HCT116 (cell line): ENCODE measurements at regions not wholly inside any gene's neighbourhood (a gene's known extent, or its start where the extent isn't known, plus 50 kb on each side); places are given as distances from the start of the nearest gene placed in this dataset.

Experiments
- ATAC-seq: fragments of 200-7000 bp; cut with Tn5 transposase; 2 replicates; pipeline ENCODE4 v1.9.1; 2020; ENCODE audit warnings: mild to moderate bottlenecking, moderate library complexity
- BruUV-seq: library from RNA; stranded (reverse); fragments of 400-500 nt; replicated peaks from 2 replicates; lab custom pipeline; 2021; lab: Mats Ljungman, UMichigan
- CTCF ChIA-PET: fragments of 300-600 bp; sonication (Branson Sonifier 250); formaldehyde crosslinking; loops from one replicate; lab custom pipeline; 2021; ENCODE audit warnings: antibody characterized with exemption; lab: Charles Lee
- POLR2A ChIA-PET: fragments of 300-600, 350-600 bp; sonication (Branson Sonifier 250); formaldehyde crosslinking; loops from one replicate; lab custom pipeline; 2021; ENCODE audit warnings: antibody characterized with exemption; lab: Charles Lee
- RAD21 ChIA-PET, 2 experiments: fragments of 300-600 bp; sonication (Branson Sonifier 250); formaldehyde crosslinking; loops; one replicate each; lab custom pipeline; 2023; ENCODE audit warnings: low total read pairs in 2 of 2; ENCODE audit not compliant: uncharacterized antibody in 2 of 2, unreplicated experiment in 2 of 2, low non-redundant PET in 1 of 2; lab: Charles Lee
- DNase-seq: peaks from one replicate; pipeline ENCODE4 v3.0.0-alpha.2; 2010; ENCODE audit warnings: low read depth, low spot score
- H2AFZ ChIP-seq: fragments of 200-600 bp; shearing (Covaris generic), sonication (generic); 2 replicates; pipeline ENCODE4 v1.6.1; 2017; ENCODE audit warnings: low read depth, mixed run types, mixed read lengths, antibody characterized with exemption, low read length; ENCODE audit not compliant: poor library complexity, severe bottlenecking
- H3K27ac ChIP-seq: 2 replicates; pipeline ENCODE4 v1.5.1; 2012; ENCODE audit warnings: low read depth, low read length
- H3K27me3 ChIP-seq: fragments of 200-600 bp; sonication (generic); 2 replicates; pipeline ENCODE4 v1.6.1; 2016; ENCODE audit warnings: mixed run types, low read length, mixed read lengths; ENCODE audit not compliant: insufficient read depth
- H3K36me3 ChIP-seq, 2 experiments: fragments of 200-500 bp in 1 of 2; fragments of 200-600 bp in 1 of 2; sonication (Bioruptor generic) in 1 of 2; sonication (generic) in 1 of 2; 2 replicates each; pipeline versions ENCODE4 v1.5.1 to v1.6.1; 2014 to 2016; ENCODE audit warnings: low read length in 2 of 2, inconsistent platforms in 1 of 2, mixed read lengths in 1 of 2, mixed run types in 1 of 2; ENCODE audit not compliant: insufficient read depth in 2 of 2, control insufficient read depth in 1 of 2
- H3K4me1 ChIP-seq, 2 experiments: fragments of 200-600 bp in 1 of 2; sonication (generic) in 1 of 2; 2 replicates each; pipeline versions ENCODE4 v1.5.1 to v1.6.1; 2012 to 2017; ENCODE audit warnings: low read length in 2 of 2, inconsistent platforms in 1 of 2, mild to moderate bottlenecking in 1 of 2, mixed read lengths in 1 of 2, mixed run types in 1 of 2, moderate library complexity in 1 of 2; ENCODE audit not compliant: insufficient read depth in 2 of 2, control insufficient read depth in 1 of 2
- H3K4me2 ChIP-seq: fragments of 200-600 bp; sonication (generic); 2 replicates; pipeline ENCODE4 v1.6.1; 2017; ENCODE audit warnings: mixed run types, low read length, mixed read lengths
- H3K4me3 ChIP-seq, 2 experiments: fragments of 200-600 bp in 1 of 2; sonication (generic) in 1 of 2; replicated peaks in 1 of 2; 2 replicates each; pipeline ENCODE4 v1.5.1; 2011 to 2016; ENCODE audit warnings: low read length in 2 of 2, control low read depth in 1 of 2, low read depth in 1 of 2, mild to moderate bottlenecking in 1 of 2, mixed read lengths in 1 of 2, mixed run types in 1 of 2
- H3K79me2 ChIP-seq: fragments of 200-600 bp; sonication (generic); 2 replicates; pipeline ENCODE4 v1.6.1; 2017; ENCODE audit warnings: mild to moderate bottlenecking, mixed run types, low read length, moderate library complexity, mixed read lengths; ENCODE audit not compliant: insufficient read depth
- H3K9ac ChIP-seq: fragments of 200-600 bp; sonication (generic); 2 replicates; pipeline ENCODE4 v1.6.1; 2016; ENCODE audit warnings: low read length, mixed read lengths
- H3K9me2 ChIP-seq: fragments of 200-600 bp; sonication (generic), shearing (Covaris generic); 2 replicates; pipeline ENCODE4 v1.6.1; 2017; ENCODE audit warnings: mixed run types, mild to moderate bottlenecking, moderate library complexity; ENCODE audit not compliant: insufficient read depth
- H3K9me3 ChIP-seq, 2 experiments: fragments of 200-500 bp in 1 of 2; fragments of 200-600 bp in 1 of 2; sonication (Bioruptor generic) in 1 of 2; sonication (generic) in 1 of 2; 2 replicates each; pipeline ENCODE4 v1.6.1; 2014 to 2017; ENCODE audit warnings: low read length in 2 of 2, mixed read lengths in 2 of 2, inconsistent platforms in 1 of 2, low read depth in 1 of 2, mild to moderate bottlenecking in 1 of 2, mixed run types in 1 of 2, moderate library complexity in 1 of 2; ENCODE audit not compliant: control insufficient read depth in 1 of 2, insufficient read depth in 1 of 2
- H4K20me1 ChIP-seq: fragments of 200-600 bp; sonication (generic), shearing (Covaris generic); 2 replicates; pipeline ENCODE4 v1.6.1; 2017; ENCODE audit warnings: mixed run types, mild to moderate bottlenecking, moderate library complexity; ENCODE audit not compliant: insufficient read depth
- ATF3 ChIP-seq: IDR thresholded peaks from 2 replicates; pipeline ENCODE4 v1.6.1; 2012
- CEBPB ChIP-seq: IDR thresholded peaks from 2 replicates; pipeline ENCODE4 v1.6.1; 2012; ENCODE audit warnings: low read depth
- CTCF ChIP-seq, 3 experiments: fragments of 200-600 bp in 1 of 3; sonication (generic) in 1 of 3; IDR thresholded peaks in 2 of 3; conservative IDR thresholded peaks in 1 of 3; 2 replicates each; pipeline ENCODE4 v1.5.1; 2012 to 2017; ENCODE audit warnings: low read depth in 2 of 3, low read length in 2 of 3, antibody characterized with exemption in 1 of 3, borderline replicate concordance in 1 of 3, control low read depth in 1 of 3, mild to moderate bottlenecking in 1 of 3, mixed read lengths in 1 of 3, mixed run types in 1 of 3, moderate library complexity in 1 of 3; ENCODE audit not compliant: insufficient read depth in 1 of 3
- ELF1 ChIP-seq: IDR thresholded peaks from 2 replicates; pipeline ENCODE4 v1.6.1; 2012; ENCODE audit warnings: low read depth, borderline replicate concordance
- EZH2phosphoT487 ChIP-seq: fragments of 200-600 bp; IDR thresholded peaks from 2 replicates; pipeline ENCODE4 v1.6.1; 2018; ENCODE audit warnings: antibody characterized with exemption, borderline replicate concordance
- FOSL1 ChIP-seq: IDR thresholded peaks from 2 replicates; pipeline ENCODE4 v1.6.1; 2012; ENCODE audit warnings: low read depth
- JUND ChIP-seq: IDR thresholded peaks from 2 replicates; pipeline ENCODE4 v1.6.1; 2012
- POLR2A ChIP-seq: IDR thresholded peaks from 2 replicates; pipeline ENCODE4 v1.7.0; 2011; ENCODE audit warnings: borderline replicate concordance; ENCODE audit not compliant: insufficient read depth, insufficient read length; ENCODE audit errors: extremely low read depth
- POLR2AphosphoS5 ChIP-seq: IDR thresholded peaks from 2 replicates; pipeline ENCODE4 v1.6.1; 2011; ENCODE audit warnings: mild to moderate bottlenecking, low read depth, low read length, moderate library complexity
- RAD21 ChIP-seq: IDR thresholded peaks from 2 replicates; pipeline ENCODE4 v1.6.1; 2012; ENCODE audit warnings: low read depth, mild to moderate bottlenecking
- SIN3A ChIP-seq: IDR thresholded peaks from 2 replicates; pipeline ENCODE4 v1.6.1; 2012; ENCODE audit warnings: low read depth
- SP1 ChIP-seq: IDR thresholded peaks from 2 replicates; pipeline ENCODE4 v1.6.1; 2012; ENCODE audit warnings: low read depth
- SRF ChIP-seq: IDR thresholded peaks from 2 replicates; pipeline ENCODE4 v1.6.1; 2012; ENCODE audit warnings: low read depth
- TCF7L2 ChIP-seq: IDR thresholded peaks from 2 replicates; pipeline ENCODE4 v1.7.0; 2011; ENCODE audit warnings: borderline replicate concordance, inconsistent platforms; ENCODE audit not compliant: insufficient read depth, insufficient read length; ENCODE audit errors: extremely low read depth
- YY1 ChIP-seq: IDR thresholded peaks from 2 replicates; pipeline ENCODE4 v1.6.1; 2011; ENCODE audit warnings: low read length, low read depth, moderate library complexity, mild to moderate bottlenecking; ENCODE audit not compliant: insufficient replicate concordance; ENCODE audit errors: extremely low read depth
- ZFX ChIP-seq: fragments of 450-650 bp; IDR thresholded peaks from 2 replicates; pipeline ENCODE4 v1.6.1; 2017
- ZNF274 ChIP-seq: fragments of 200-500 bp; sonication (Bioruptor generic); IDR thresholded peaks from 2 replicates; pipeline ENCODE4 v1.6.1; 2014; ENCODE audit warnings: mild to moderate bottlenecking, low read depth, low read length, inconsistent platforms
- intact Hi-C: fragments of 100-400 bp; cut with micrococcal nuclease; formaldehyde crosslinking; loops from 2 replicates; pipeline ENCODE4 v1.10.0; 2022
- TF ChIP-seq, protein P1 (sequence below): IDR thresholded peaks from 2 replicates; pipeline ENCODE4 v1.6.1; 2011; ENCODE audit warnings: mild to moderate bottlenecking, low read length, moderate library complexity; ENCODE audit not compliant: insufficient replicate concordance; ENCODE audit errors: extremely low read depth
- TF ChIP-seq, protein P2 (sequence below): IDR thresholded peaks from 2 replicates; pipeline ENCODE4 v1.6.1; 2012
- TF ChIP-seq, protein P3 (sequence below): IDR thresholded peaks from 2 replicates; pipeline ENCODE4 v1.6.1; 2012; ENCODE audit warnings: low read depth

- ChIA-PET RAD21 (no interaction called here), CTCF (no interaction called here), POLR2A (no interaction called here)
- H3K79me2 ChIP-seq: no peaks in the 10 kb centered on the region
- no TSS peak for BruUV-seq
- H3K9ac ChIP-seq: no peak overlapping the region
- no peaks in the 10 kb centered on the region for H3K9me3 ChIP-seq
- H3K9me2 ChIP-seq: no peaks in the 10 kb centered on the region
- no peaks in the 10 kb centered on the region for H4K20me1 ChIP-seq
- no peaks in the 10 kb centered on the region for H3K27me3 ChIP-seq
- H2AFZ ChIP-seq: no peak overlapping the region
- ATAC-seq (no peak), DNase-seq (no peak)
- intact Hi-C loops: no loop called here
- H3K4me3 ChIP-seq: no peak overlapping the region
- TF ChIP-seq POLR2AphosphoS5 (no peak), JUND (no peak), CEBPB (no peak), POLR2A (no peak), FOSL1 (no peak), ELF1 (no peak), ATF3 (no peak), RAD21 (no peak), CTCF (IDR thresholded peaks at IDR 0.05 in 2 of 3, conservative IDR thresholded peaks at IDR 0.05 in 1 of 3; ENCODE audit: borderline replicate concordance in 1 of 3, insufficient read depth in 1 of 3, low read depth in 2 of 3, low read length in 2 of 3) (no peak), SRF (no peak), ZFX (no peak), ZNF274 (no peak), EZH2phosphoT487 (no peak), SP1 (no peak), SIN3A (no peak), YY1 (no peak), TCF7L2 (no peak)
- TF ChIP-seq, protein P1, sequence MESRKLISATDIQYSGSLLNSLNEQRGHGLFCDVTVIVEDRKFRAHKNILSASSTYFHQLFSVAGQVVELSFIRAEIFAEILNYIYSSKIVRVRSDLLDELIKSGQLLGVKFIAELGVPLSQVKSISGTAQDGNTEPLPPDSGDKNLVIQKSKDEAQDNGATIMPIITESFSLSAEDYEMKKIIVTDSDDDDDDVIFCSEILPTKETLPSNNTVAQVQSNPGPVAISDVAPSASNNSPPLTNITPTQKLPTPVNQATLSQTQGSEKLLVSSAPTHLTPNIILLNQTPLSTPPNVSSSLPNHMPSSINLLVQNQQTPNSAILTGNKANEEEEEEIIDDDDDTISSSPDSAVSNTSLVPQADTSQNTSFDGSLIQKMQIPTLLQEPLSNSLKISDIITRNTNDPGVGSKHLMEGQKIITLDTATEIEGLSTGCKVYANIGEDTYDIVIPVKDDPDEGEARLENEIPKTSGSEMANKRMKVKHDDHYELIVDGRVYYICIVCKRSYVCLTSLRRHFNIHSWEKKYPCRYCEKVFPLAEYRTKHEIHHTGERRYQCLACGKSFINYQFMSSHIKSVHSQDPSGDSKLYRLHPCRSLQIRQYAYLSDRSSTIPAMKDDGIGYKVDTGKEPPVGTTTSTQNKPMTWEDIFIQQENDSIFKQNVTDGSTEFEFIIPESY: no peak
- TF ChIP-seq, protein P2, sequence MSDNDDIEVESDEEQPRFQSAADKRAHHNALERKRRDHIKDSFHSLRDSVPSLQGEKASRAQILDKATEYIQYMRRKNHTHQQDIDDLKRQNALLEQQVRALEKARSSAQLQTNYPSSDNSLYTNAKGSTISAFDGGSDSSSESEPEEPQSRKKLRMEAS: no peak
- TF ChIP-seq, protein P3, sequence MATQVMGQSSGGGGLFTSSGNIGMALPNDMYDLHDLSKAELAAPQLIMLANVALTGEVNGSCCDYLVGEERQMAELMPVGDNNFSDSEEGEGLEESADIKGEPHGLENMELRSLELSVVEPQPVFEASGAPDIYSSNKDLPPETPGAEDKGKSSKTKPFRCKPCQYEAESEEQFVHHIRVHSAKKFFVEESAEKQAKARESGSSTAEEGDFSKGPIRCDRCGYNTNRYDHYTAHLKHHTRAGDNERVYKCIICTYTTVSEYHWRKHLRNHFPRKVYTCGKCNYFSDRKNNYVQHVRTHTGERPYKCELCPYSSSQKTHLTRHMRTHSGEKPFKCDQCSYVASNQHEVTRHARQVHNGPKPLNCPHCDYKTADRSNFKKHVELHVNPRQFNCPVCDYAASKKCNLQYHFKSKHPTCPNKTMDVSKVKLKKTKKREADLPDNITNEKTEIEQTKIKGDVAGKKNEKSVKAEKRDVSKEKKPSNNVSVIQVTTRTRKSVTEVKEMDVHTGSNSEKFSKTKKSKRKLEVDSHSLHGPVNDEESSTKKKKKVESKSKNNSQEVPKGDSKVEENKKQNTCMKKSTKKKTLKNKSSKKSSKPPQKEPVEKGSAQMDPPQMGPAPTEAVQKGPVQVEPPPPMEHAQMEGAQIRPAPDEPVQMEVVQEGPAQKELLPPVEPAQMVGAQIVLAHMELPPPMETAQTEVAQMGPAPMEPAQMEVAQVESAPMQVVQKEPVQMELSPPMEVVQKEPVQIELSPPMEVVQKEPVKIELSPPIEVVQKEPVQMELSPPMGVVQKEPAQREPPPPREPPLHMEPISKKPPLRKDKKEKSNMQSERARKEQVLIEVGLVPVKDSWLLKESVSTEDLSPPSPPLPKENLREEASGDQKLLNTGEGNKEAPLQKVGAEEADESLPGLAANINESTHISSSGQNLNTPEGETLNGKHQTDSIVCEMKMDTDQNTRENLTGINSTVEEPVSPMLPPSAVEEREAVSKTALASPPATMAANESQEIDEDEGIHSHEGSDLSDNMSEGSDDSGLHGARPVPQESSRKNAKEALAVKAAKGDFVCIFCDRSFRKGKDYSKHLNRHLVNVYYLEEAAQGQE: no peak
- no peaks in the 10 kb centered on the region for H3K4me1 ChIP-seq
- H3K36me3 ChIP-seq: no peaks in the 10 kb centered on the region
- no peak overlapping the region for H3K27ac ChIP-seq
- no peak overlapping the region for H3K4me2 ChIP-seq
Observed at GRCh38 chr4:137955595-137955994, 286.6 kb downstream of the SLC7A11 start.
